Suprapubic skin (tissue), 4 donors: ENCODE measurements at regions not wholly inside any gene's neighbourhood (a gene's known extent, or its start where the extent isn't known, plus 50 kb on each side); places are given as distances from the start of the nearest gene placed in this dataset.

Experiments
- EP300 ChIP-seq: sonication (generic); formaldehyde crosslinking; IDR thresholded peaks from one replicate; pipeline ENCODE4 v1.6.1; 2017; ENCODE audit warnings: antibody characterized with exemption
- POLR2A ChIP-seq, 2 donors: fragments of 450-650 bp; IDR thresholded peaks; one replicate each; pipeline ENCODE4 v1.6.1; 2017; ENCODE audit warnings: antibody characterized with exemption in 2 of 2, mild to moderate bottlenecking in 2 of 2, moderate library complexity in 2 of 2
- POLR2AphosphoS5 ChIP-seq, 3 donors: sonication (generic); formaldehyde crosslinking; IDR thresholded peaks; one replicate each; pipeline ENCODE4 v1.6.1; 2017; ENCODE audit warnings: antibody characterized with exemption in 3 of 3
- TF ChIP-seq, protein P1 (sequence below), 2 donors: fragments of 200-600 bp in 1 of 2; fragments of 450-650 bp in 1 of 2; sonication (generic) in 1 of 2; IDR thresholded peaks; one replicate each; pipeline ENCODE4 v1.5.1; 2016 to 2019; ENCODE audit warnings: antibody characterized with exemption in 2 of 2, mild to moderate bottlenecking in 1 of 2, moderate library complexity in 1 of 2

DNA sequence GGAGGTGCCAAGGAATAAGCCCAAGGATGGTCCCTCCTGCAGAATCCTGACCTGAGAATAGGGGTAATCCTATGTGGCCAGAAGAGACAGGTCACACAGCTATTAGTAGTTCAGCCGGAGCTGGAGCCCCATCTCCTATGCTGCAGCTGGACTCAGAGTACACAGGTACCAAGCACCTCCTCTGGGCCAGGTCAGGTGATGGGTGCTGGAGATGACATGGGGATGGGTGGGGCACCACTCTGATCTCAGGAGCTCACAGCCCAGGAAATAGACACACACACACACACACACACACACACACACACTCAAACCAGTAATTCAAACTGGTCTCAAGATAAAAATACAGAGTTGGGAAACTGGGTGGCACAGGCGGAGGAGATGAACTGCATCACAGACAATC is 54.2 kb upstream of the SSBP3 start:
- TF ChIP-seq, protein P1, sequence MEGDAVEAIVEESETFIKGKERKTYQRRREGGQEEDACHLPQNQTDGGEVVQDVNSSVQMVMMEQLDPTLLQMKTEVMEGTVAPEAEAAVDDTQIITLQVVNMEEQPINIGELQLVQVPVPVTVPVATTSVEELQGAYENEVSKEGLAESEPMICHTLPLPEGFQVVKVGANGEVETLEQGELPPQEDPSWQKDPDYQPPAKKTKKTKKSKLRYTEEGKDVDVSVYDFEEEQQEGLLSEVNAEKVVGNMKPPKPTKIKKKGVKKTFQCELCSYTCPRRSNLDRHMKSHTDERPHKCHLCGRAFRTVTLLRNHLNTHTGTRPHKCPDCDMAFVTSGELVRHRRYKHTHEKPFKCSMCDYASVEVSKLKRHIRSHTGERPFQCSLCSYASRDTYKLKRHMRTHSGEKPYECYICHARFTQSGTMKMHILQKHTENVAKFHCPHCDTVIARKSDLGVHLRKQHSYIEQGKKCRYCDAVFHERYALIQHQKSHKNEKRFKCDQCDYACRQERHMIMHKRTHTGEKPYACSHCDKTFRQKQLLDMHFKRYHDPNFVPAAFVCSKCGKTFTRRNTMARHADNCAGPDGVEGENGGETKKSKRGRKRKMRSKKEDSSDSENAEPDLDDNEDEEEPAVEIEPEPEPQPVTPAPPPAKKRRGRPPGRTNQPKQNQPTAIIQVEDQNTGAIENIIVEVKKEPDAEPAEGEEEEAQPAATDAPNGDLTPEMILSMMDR (IDR thresholded peaks at IDR 0.05): no peak
- TF ChIP-seq EP300 (no peak), POLR2AphosphoS5 (IDR thresholded peaks at IDR 0.05) (no peak), POLR2A (IDR thresholded peaks at IDR 0.05) (no peak)
